ENCODE measurements at regions not wholly inside any gene's neighbourhood (a gene's known extent, or its start where the extent isn't known, plus 50 kb on each side); places are given as distances from the start of the nearest gene placed in this dataset.
A peak's percentile ranks its signal among the peaks of the same experiment; 100 is the strongest.

- Histone ChIP-seq H3K9me3 (ENCODE audit: control insufficient read depth in 4 of 4, low read length in 3 of 4) (no peaks in the 10 kb centered on the region), H3K27ac (ENCODE audit: low read depth in 1 of 2, low read length in 2 of 2) (no peak overlapping the region), H3K9ac (ENCODE audit: low read depth in 1 of 2, low read length in 2 of 2) (peak overlapping the region in 1 of 2 donors; percentile 31), H3K36me3 (ENCODE audit: control insufficient read depth in 4 of 4, insufficient read depth in 3 of 4, low read depth in 1 of 4, low read length in 3 of 4) (no peaks in the 10 kb centered on the region), H3K4me1 (ENCODE audit: control insufficient read depth in 4 of 4, insufficient read depth in 4 of 4, low read length in 3 of 4) (no peaks in the 10 kb centered on the region), H3K27me3 (ENCODE audit: control insufficient read depth in 4 of 4, insufficient read depth in 4 of 4, low read length in 3 of 4) (no peaks in the 10 kb centered on the region), H3K4me3 (ENCODE audit: low read depth in 1 of 3, low read length in 3 of 3) (no peak overlapping the region)
- DNase-seq (ENCODE audit: low spot score) = no peak
- 64% methylated on average over 3 of the region's 3 CpGs for whole genome bisulfite sequencing
- TF ChIP-seq GABPA (IDR thresholded peaks at IDR 0.05 in 1 of 2, conservative IDR thresholded peaks at IDR 0.05 in 1 of 2) (no peak), MAX (IDR thresholded peaks at IDR 0.05) (no peak), JUND (IDR thresholded peaks at IDR 0.05) (no peak), SP1 (IDR thresholded peaks at IDR 0.05) (no peak), EGR1 (IDR thresholded peaks at IDR 0.05; ENCODE audit: low read depth in 2 of 2) (no peak), FOXA2 (IDR thresholded peaks at IDR 0.05) (no peak), NR2F2 (IDR thresholded peaks at IDR 0.05) (no peak), REST (IDR thresholded peaks at IDR 0.05) (no peak), ZBTB33 (IDR thresholded peaks at IDR 0.05) (no peak), YY1 (IDR thresholded peaks at IDR 0.05) (no peak)
These were observed 311.5 kb downstream of the HDGFL1 start for GRCh38 chr6:22880686-22881433.

- H3K4me1 ChIP-seq (ENCODE audit: control insufficient read depth in 4 of 4, insufficient read depth in 4 of 4, low read length in 3 of 4) = no peaks in the 10 kb centered on the region
- H3K36me3 ChIP-seq (ENCODE audit: control insufficient read depth in 4 of 4, insufficient read depth in 3 of 4, low read depth in 1 of 4, low read length in 3 of 4) = no peaks in the 10 kb centered on the region
- no peak overlapping the region for H3K27ac ChIP-seq (ENCODE audit: low read depth in 1 of 2, low read length in 2 of 2)
- no peaks in the 10 kb centered on the region for H3K27me3 ChIP-seq (ENCODE audit: control insufficient read depth in 4 of 4, insufficient read depth in 4 of 4, low read length in 3 of 4)
- DNase-seq (ENCODE audit: low spot score) = no peak
- TF ChIP-seq HNF4A (conservative IDR thresholded peaks at IDR 0.05) (no peak), RAD21 (IDR thresholded peaks at IDR 0.05) (no peak), GABPA (IDR thresholded peaks at IDR 0.05 in 1 of 2, conservative IDR thresholded peaks at IDR 0.05 in 1 of 2) (no peak), CTCF (IDR thresholded peaks at IDR 0.05; ENCODE audit: low read depth, low read length, missing input control) (no peak), FOXA1 (IDR thresholded peaks at IDR 0.05) (no peak), REST (IDR thresholded peaks at IDR 0.05) (no peak), FOXA2 (IDR thresholded peaks at IDR 0.05) (no peak), EGR1 (IDR thresholded peaks at IDR 0.05; ENCODE audit: low read depth in 2 of 2) (no peak), NR2F2 (IDR thresholded peaks at IDR 0.05) (no peak), HNF4G (IDR thresholded peaks at IDR 0.05) (no peak), YY1 (IDR thresholded peaks at IDR 0.05) (no peak), SP1 (IDR thresholded peaks at IDR 0.05) (no peak), RXRA (IDR thresholded peaks at IDR 0.05) (no peak), TAF1 (conservative IDR thresholded peaks at IDR 0.05) (no peak), JUND (IDR thresholded peaks at IDR 0.05) (no peak), MAX (IDR thresholded peaks at IDR 0.05) (no peak)
- TF ChIP-seq, protein P1, sequence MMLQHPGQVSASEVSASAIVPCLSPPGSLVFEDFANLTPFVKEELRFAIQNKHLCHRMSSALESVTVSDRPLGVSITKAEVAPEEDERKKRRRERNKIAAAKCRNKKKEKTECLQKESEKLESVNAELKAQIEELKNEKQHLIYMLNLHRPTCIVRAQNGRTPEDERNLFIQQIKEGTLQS (IDR thresholded peaks at IDR 0.05) = no peak
- no peak overlapping the region for H3K4me3 ChIP-seq (ENCODE audit: low read depth in 1 of 3, low read length in 3 of 3)
- no peaks in the 10 kb centered on the region for H3K9me3 ChIP-seq (ENCODE audit: control insufficient read depth in 4 of 4, low read length in 3 of 4)
- 88% methylated on average over 2 of the region's 2 CpGs for WGBS
- H3K9ac ChIP-seq (ENCODE audit: low read depth in 1 of 2, low read length in 2 of 2) = no peak overlapping the region
These were observed 313.2 kb downstream of the HDGFL1 start for GRCh38 chr6:22882581-22882980.
